SK-N-SH (cell line): ENCODE measurements at regions not wholly inside any gene's neighbourhood (a gene's known extent, or its start where the extent isn't known, plus 50 kb on each side); places are given as distances from the start of the nearest gene placed in this dataset.
"Not testable (repeated sequence)": the region's sequence is repeated elsewhere in the genome, so short reads cannot be mapped to it uniquely, and the experiment has no call there.

Experiments used
- CTCF ChIP-seq: fragments of 200-600 bp; sonication (generic); IDR thresholded peaks from 2 replicates; pipeline ENCODE4 v1.6.1; 2017; ENCODE audit warnings: antibody characterized with exemption, mild to moderate bottlenecking, moderate library complexity
- FOXJ3 ChIP-seq: sonication (generic); formaldehyde crosslinking; IDR thresholded peaks from 2 replicates; pipeline ENCODE4 v1.5.1; 2020; ENCODE audit warnings: mild to moderate bottlenecking, missing genetic modification reagents

- TF ChIP-seq FOXJ3 (CRISPR knock-in tag); CTCF: not testable (repeated sequence)
Measured at GRCh38 chr21:10368323-10368798, 153.0 kb upstream of the TPTE start.
